CD4-positive, CD25-positive, alpha-beta regulatory T cell (primary cell): ENCODE measurements at regions not wholly inside any gene's neighbourhood (a gene's known extent, or its start where the extent isn't known, plus 50 kb on each side); places are given as distances from the start of the nearest gene placed in this dataset.

Experiments used
- ATAC-seq, 2 donors: fragments of 150-1000 bp; cut with Tn5 transposase; one replicate each; pipeline ENCODE4 v1.10.0; 2021; ENCODE audit warnings: low read depth in 2 of 2, moderate number of reproducible peaks in 2 of 2, moderate library complexity in 1 of 2
- DNase-seq, 3 donors: peaks; one replicate each; pipeline versions ENCODE4 v3.0.0 to v3.0.0-alpha.2; 2012 to 2022; ENCODE audit warnings: mixed read lengths in 1 of 3
- H3K27ac ChIP-seq: one replicate; pipeline ENCODE4 v1.7.0; 2013; ENCODE audit warnings: mild to moderate bottlenecking, low read length; ENCODE audit not compliant: insufficient read depth, poor library complexity, severe bottlenecking
- H3K27me3 ChIP-seq: one replicate; pipeline ENCODE4 v1.7.0; 2013; ENCODE audit warnings: low read length; ENCODE audit not compliant: control insufficient read depth, insufficient read depth
- H3K36me3 ChIP-seq: one replicate; pipeline ENCODE4 v1.7.0; 2013; ENCODE audit warnings: mild to moderate bottlenecking, low read length, moderate library complexity; ENCODE audit not compliant: control insufficient read depth, insufficient read depth
- H3K4me1 ChIP-seq: 2 replicates; pipeline ENCODE4 v1.7.0; 2013; ENCODE audit warnings: mild to moderate bottlenecking, low read length; ENCODE audit not compliant: insufficient read depth, control insufficient read depth, poor library complexity, severe bottlenecking
- H3K4me3 ChIP-seq: one replicate; pipeline ENCODE4 v1.7.0; 2013; ENCODE audit warnings: low read depth, mild to moderate bottlenecking, low read length, moderate library complexity
- H3K9me3 ChIP-seq, 2 experiments: 1 replicate in 1 of 2; 2 replicates in 1 of 2; pipeline ENCODE4 v1.7.0; 2013; ENCODE audit warnings: low read length in 2 of 2, mild to moderate bottlenecking in 1 of 2, moderate library complexity in 1 of 2; ENCODE audit not compliant: control insufficient read depth in 2 of 2
- H3K27ac Mint-ChIP-seq, 3 donors: one replicate each; pipeline ENCODE4 v1.8.0; 2020 to 2022; ENCODE audit warnings: mild to moderate bottlenecking in 3 of 3, mixed read lengths in 3 of 3, moderate library complexity in 2 of 3
- H3K27me3 Mint-ChIP-seq: one replicate; pipeline ENCODE4 v1.8.0; 2022; ENCODE audit warnings: mild to moderate bottlenecking, mixed read lengths
- H3K36me3 Mint-ChIP-seq: one replicate; pipeline ENCODE4 v1.8.0; 2020; ENCODE audit warnings: mixed read lengths
- H3K4me1 Mint-ChIP-seq, 4 donors: one replicate each; pipeline ENCODE4 v1.8.0; 2020 to 2022; ENCODE audit warnings: mixed read lengths in 4 of 4, mild to moderate bottlenecking in 1 of 4
- H3K4me3 Mint-ChIP-seq, 4 donors: one replicate each; pipeline ENCODE4 v1.8.0; 2020 to 2022; ENCODE audit warnings: mild to moderate bottlenecking in 4 of 4, mixed read lengths in 4 of 4, moderate library complexity in 3 of 4
- H3K9me3 Mint-ChIP-seq, 7 donors: one replicate each; pipeline ENCODE4 v1.8.0; 2020 to 2022; ENCODE audit warnings: mixed read lengths in 7 of 7, mild to moderate bottlenecking in 3 of 7, moderate library complexity in 2 of 7

GRCh38 chr5:20618340-20618739 lies 630.3 kb upstream of the CDH18 start:
- no peaks in the 10 kb centered on the region for H3K36me3 Mint-ChIP-seq
- Histone ChIP-seq H3K4me1 (no peaks in the 10 kb centered on the region), H3K27me3 (no peaks in the 10 kb centered on the region), H3K4me3 (no peak overlapping the region), H3K36me3 (no peaks in the 10 kb centered on the region), H3K27ac (no peak overlapping the region), H3K9me3 (peaks cover 0 to 4% of the 10 kb centered on the region in 2 experiments)
- no peaks in the 10 kb centered on the region for H3K27me3 Mint-ChIP-seq
- H3K4me3 Mint-ChIP-seq, result no peak overlapping the region
- peaks cover 0 to 13% (median 2%) of the 10 kb centered on the region in 7 donors for H3K9me3 Mint-ChIP-seq
- ATAC-seq, result no peak
- no peaks in the 10 kb centered on the region for H3K4me1 Mint-ChIP-seq
- DNase-seq, result no peak
- H3K27ac Mint-ChIP-seq, result no peak overlapping the region

GRCh38 chr5:20617841-20618240 lies 629.8 kb upstream of the CDH18 start:
- H3K4me1 Mint-ChIP-seq, result no peaks in the 10 kb centered on the region
- no peaks in the 10 kb centered on the region for H3K4me1 ChIP-seq

GRCh38 chr5:20615888-20616563 lies 628.0 kb upstream of the CDH18 start:
- Mint-ChIP-seq H3K27me3 (no peaks in the 10 kb centered on the region), H3K4me1 (no peaks in the 10 kb centered on the region), H3K4me3 (no peak overlapping the region), H3K9me3 (peaks cover 0 to 17% (median 4%) of the 10 kb centered on the region in 7 donors), H3K27ac (no peak overlapping the region), H3K36me3 (no peaks in the 10 kb centered on the region)
- DNase-seq (no peak), ATAC-seq (no peak)
- no peaks in the 10 kb centered on the region for H3K27me3 ChIP-seq
- H3K4me1 ChIP-seq, result no peaks in the 10 kb centered on the region
- H3K27ac ChIP-seq, result no peak overlapping the region
- H3K36me3 ChIP-seq, result no peaks in the 10 kb centered on the region
- peaks cover 2 to 11% of the 10 kb centered on the region in 2 experiments for H3K9me3 ChIP-seq
- no peak overlapping the region for H3K4me3 ChIP-seq

More at GRCh38 chr5:20617841-20618240, 629.8 kb upstream of the CDH18 start:
- no peak overlapping the region for H3K27ac ChIP-seq
- no peaks in the 10 kb centered on the region for H3K27me3 Mint-ChIP-seq
- H3K27ac Mint-ChIP-seq, result no peak overlapping the region
- H3K4me3 ChIP-seq, result no peak overlapping the region
- H3K9me3 Mint-ChIP-seq, result peaks cover 0 to 13% (median 2%) of the 10 kb centered on the region in 7 donors
- no peak for ATAC-seq
- no peaks in the 10 kb centered on the region for H3K36me3 Mint-ChIP-seq
- no peaks in the 10 kb centered on the region for H3K27me3 ChIP-seq
- peaks cover 0 to 9% of the 10 kb centered on the region in 2 experiments for H3K9me3 ChIP-seq
- no peak for DNase-seq
- H3K36me3 ChIP-seq, result no peaks in the 10 kb centered on the region
- H3K4me3 Mint-ChIP-seq, result no peak overlapping the region

- DNase-seq (no peak), ATAC-seq (no peak)
- H3K9me3 Mint-ChIP-seq, result peaks cover 2 to 26% (median 6%) of the 10 kb centered on the region in 7 donors
- Histone ChIP-seq H3K36me3 (no peaks in the 10 kb centered on the region), H3K4me3 (no peak overlapping the region), H3K9me3 (peaks cover 2 to 11% of the 10 kb centered on the region in 2 experiments), H3K27me3 (no peaks in the 10 kb centered on the region), H3K27ac (no peak overlapping the region), H3K4me1 (no peaks in the 10 kb centered on the region)
- peak overlapping the region in 1 of 4 donors; percentile 32 for H3K4me3 Mint-ChIP-seq
- H3K4me1 Mint-ChIP-seq, result no peaks in the 10 kb centered on the region
- no peaks in the 10 kb centered on the region for H3K36me3 Mint-ChIP-seq
- H3K27me3 Mint-ChIP-seq, result no peaks in the 10 kb centered on the region
- H3K27ac Mint-ChIP-seq, result no peak overlapping the region
These were observed 623.6 kb upstream of the CDH18 start for GRCh38 chr5:20611620-20612019.

DNA sequence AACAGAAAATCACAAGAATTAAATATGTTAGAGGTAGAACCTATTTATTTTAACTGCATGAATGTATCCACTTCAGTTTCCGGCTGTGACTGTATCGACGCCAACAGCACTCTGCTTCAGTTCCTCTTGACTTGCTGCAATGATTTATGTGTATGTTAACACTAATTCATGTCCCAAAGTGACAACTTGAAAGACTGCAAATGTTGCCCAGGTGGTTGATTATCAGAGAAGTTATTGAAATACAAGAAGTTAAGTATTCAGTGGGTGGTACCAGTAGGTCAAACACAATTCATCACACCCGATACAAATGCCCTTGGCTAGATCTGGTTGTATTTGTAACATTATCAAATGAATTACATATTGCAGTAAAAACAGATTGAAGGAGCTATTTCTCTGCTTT lies 622.7 kb upstream of the CDH18 start:
- Histone ChIP-seq H3K9me3 (peaks cover 2 to 9% of the 10 kb centered on the region in 2 experiments), H3K27me3 (no peaks in the 10 kb centered on the region), H3K27ac (no peak overlapping the region), H3K4me3 (no peak overlapping the region), H3K36me3 (no peaks in the 10 kb centered on the region), H3K4me1 (no peaks in the 10 kb centered on the region)
- Mint-ChIP-seq H3K9me3 (peaks cover 5 to 22% (median 10%) of the 10 kb centered on the region in 7 donors), H3K4me3 (no peak overlapping the region), H3K27me3 (no peaks in the 10 kb centered on the region), H3K27ac (no peak overlapping the region), H3K4me1 (no peaks in the 10 kb centered on the region), H3K36me3 (no peaks in the 10 kb centered on the region)
- DNase-seq (no peak), ATAC-seq (no peak)

DNA sequence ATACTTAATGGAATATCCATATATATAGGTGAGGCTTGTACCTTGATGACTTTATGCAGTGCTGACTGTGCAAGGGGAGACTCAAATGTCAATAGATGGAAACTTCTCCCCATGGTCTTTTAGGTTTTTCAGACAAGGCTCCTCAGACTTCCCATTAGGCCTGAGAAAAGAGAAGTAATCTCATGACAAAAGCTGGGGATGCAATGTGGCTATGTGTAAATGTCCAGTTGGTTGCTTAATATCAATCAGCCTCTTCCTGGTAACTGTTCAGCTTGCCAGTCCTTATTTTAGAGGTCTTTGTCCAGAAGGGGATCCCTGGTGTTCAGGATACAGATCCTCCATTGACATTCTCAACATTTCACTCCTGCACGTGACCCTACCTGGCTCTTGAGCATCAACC lies 621.1 kb upstream of the CDH18 start:
- H3K4me1 ChIP-seq, result no peaks in the 10 kb centered on the region
- H3K9me3 ChIP-seq, result peaks cover 2 to 6% of the 10 kb centered on the region in 2 experiments
- no peak for DNase-seq
- Mint-ChIP-seq H3K27me3 (no peaks in the 10 kb centered on the region), H3K4me1 (no peaks in the 10 kb centered on the region), H3K4me3 (no peak overlapping the region), H3K27ac (no peak overlapping the region), H3K36me3 (no peaks in the 10 kb centered on the region), H3K9me3 (peaks cover 3 to 21% (median 10%) of the 10 kb centered on the region in 7 donors)
- H3K27ac ChIP-seq, result no peak overlapping the region
- no peaks in the 10 kb centered on the region for H3K36me3 ChIP-seq
- H3K27me3 ChIP-seq, result no peaks in the 10 kb centered on the region
- no peak overlapping the region for H3K4me3 ChIP-seq
- ATAC-seq, result no peak

- no peak for DNase-seq
- no peak overlapping the region for H3K4me3 Mint-ChIP-seq
- no peaks in the 10 kb centered on the region for H3K27me3 ChIP-seq
- H3K36me3 ChIP-seq, result no peaks in the 10 kb centered on the region
- no peaks in the 10 kb centered on the region for H3K4me1 Mint-ChIP-seq
- H3K4me1 ChIP-seq, result no peaks in the 10 kb centered on the region
- no peak for ATAC-seq
- no peak overlapping the region for H3K27ac Mint-ChIP-seq
- H3K27ac ChIP-seq, result no peak overlapping the region
- H3K4me3 ChIP-seq, result no peak overlapping the region
- no peaks in the 10 kb centered on the region for H3K36me3 Mint-ChIP-seq
- H3K9me3 Mint-ChIP-seq, result peaks cover 3 to 21% (median 10%) of the 10 kb centered on the region in 7 donors
- H3K27me3 Mint-ChIP-seq, result no peaks in the 10 kb centered on the region
- H3K9me3 ChIP-seq, result peaks cover 4 to 6% of the 10 kb centered on the region in 2 experiments
These were observed 620.6 kb upstream of the CDH18 start for GRCh38 chr5:20608567-20608966.
